Loucy (cell line): ENCODE measurements at regions not wholly inside any gene's neighbourhood (a gene's known extent, or its start where the extent isn't known, plus 50 kb on each side); places are given as distances from the start of the nearest gene placed in this dataset.

Experiments
- EZH2phosphoT487 ChIP-seq: fragments of 200-600 bp; IDR thresholded peaks from 2 replicates; pipeline ENCODE4 v1.6.1; 2018; ENCODE audit warnings: antibody characterized with exemption, mild to moderate bottlenecking, moderate library complexity, borderline replicate concordance
- TF ChIP-seq, protein P1 (sequence below): fragments of 200-600 bp; sonication (generic); conservative IDR thresholded peaks from 2 replicates; pipeline ENCODE4 v1.5.1; 2014; ENCODE audit warnings: mild to moderate bottlenecking, antibody characterized with exemption, low read length

DNA sequence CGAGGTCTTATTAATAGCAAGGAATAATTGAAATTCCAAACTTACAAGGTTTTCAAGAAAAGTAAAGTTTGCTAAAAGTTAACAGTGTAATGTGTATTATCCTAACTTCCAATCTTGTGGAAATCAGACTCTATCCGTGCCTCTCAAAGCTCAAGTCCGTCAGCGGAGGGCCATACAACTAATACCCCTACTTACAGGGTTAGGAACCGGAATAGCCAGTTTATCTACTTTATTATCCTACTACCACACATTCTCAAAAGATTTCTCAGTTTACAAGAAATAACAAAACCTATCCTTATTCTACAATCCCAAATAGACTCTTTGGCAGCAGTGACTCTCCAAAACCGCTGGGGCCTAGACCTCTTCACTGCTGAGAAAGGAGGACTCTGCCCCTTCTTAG lies 457.8 kb downstream of the PTPRC start:
- TF ChIP-seq, protein P1, sequence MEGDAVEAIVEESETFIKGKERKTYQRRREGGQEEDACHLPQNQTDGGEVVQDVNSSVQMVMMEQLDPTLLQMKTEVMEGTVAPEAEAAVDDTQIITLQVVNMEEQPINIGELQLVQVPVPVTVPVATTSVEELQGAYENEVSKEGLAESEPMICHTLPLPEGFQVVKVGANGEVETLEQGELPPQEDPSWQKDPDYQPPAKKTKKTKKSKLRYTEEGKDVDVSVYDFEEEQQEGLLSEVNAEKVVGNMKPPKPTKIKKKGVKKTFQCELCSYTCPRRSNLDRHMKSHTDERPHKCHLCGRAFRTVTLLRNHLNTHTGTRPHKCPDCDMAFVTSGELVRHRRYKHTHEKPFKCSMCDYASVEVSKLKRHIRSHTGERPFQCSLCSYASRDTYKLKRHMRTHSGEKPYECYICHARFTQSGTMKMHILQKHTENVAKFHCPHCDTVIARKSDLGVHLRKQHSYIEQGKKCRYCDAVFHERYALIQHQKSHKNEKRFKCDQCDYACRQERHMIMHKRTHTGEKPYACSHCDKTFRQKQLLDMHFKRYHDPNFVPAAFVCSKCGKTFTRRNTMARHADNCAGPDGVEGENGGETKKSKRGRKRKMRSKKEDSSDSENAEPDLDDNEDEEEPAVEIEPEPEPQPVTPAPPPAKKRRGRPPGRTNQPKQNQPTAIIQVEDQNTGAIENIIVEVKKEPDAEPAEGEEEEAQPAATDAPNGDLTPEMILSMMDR, result no peak
- TF ChIP-seq EZH2phosphoT487, result no peak
